T-helper 2 cell treated with Interferon-gamma antibody and Interleukin-4, amounts not matched to agents 5 μg/mL and 100 μg/mL, for 36 hours (primary cell): ENCODE measurements at regions not wholly inside any gene's neighbourhood (a gene's known extent, or its start where the extent isn't known, plus 50 kb on each side); places are given as distances from the start of the nearest gene placed in this dataset.

ENCODE experiments used
- DNase-seq: peaks from one replicate; pipeline ENCODE4 v3.0.0; 2021; ENCODE audit warnings: low spot score
- H3K27ac Mint-ChIP-seq: one replicate; pipeline ENCODE4 v1.8.0; 2021; ENCODE audit warnings: mild to moderate bottlenecking, mixed read lengths
- H3K27me3 Mint-ChIP-seq: one replicate; pipeline ENCODE4 v1.8.0; 2021; ENCODE audit warnings: low read depth, mixed read lengths
- H3K36me3 Mint-ChIP-seq: one replicate; pipeline ENCODE4 v1.8.0; 2021; ENCODE audit warnings: low read depth, mixed read lengths
- H3K4me1 Mint-ChIP-seq: one replicate; pipeline ENCODE4 v1.8.0; 2021; ENCODE audit warnings: low read depth, mixed read lengths
- H3K4me3 Mint-ChIP-seq: one replicate; pipeline ENCODE4 v1.8.0; 2022; ENCODE audit warnings: mild to moderate bottlenecking, moderate library complexity, mixed read lengths
- H3K9me3 Mint-ChIP-seq: one replicate; pipeline ENCODE4 v1.8.0; 2021; ENCODE audit warnings: mixed read lengths

DNA sequence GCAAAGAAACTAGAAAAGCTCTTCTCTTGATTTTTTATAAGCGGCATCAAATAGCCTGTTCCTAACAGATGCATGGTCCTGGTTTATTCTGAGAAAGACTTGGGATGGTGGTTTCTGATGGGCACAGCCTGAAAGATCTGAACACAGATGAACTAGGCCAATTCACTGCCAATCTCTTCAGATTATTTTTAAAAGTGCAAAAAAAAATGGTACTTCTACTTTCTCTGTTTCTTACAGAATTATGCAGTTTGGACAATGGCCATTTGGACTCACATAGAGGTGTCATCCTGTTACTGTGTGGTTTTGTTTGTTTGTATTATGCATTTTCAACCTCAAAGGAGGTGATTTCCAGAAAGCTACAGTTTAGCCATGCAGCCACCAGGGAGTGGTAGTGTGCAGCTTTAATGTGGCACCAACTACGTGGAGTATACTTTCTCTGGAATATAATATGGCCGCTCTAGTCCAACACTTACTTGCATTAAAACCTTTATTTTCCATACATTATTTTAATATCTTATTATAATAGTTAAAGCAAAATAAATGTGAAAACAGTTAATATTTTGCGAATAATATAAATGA lies 469.8 kb upstream of the KIRREL3 start:
- Mint-ChIP-seq H3K36me3 (no peaks in the 10 kb centered on the region), H3K27me3 (no peaks in the 10 kb centered on the region), H3K4me1 (peaks cover 4% of the 10 kb centered on the region), H3K9me3 (no peaks in the 10 kb centered on the region), H3K27ac (no peak overlapping the region), H3K4me3 (no peak overlapping the region)
- DNase-seq: no peak

DNA sequence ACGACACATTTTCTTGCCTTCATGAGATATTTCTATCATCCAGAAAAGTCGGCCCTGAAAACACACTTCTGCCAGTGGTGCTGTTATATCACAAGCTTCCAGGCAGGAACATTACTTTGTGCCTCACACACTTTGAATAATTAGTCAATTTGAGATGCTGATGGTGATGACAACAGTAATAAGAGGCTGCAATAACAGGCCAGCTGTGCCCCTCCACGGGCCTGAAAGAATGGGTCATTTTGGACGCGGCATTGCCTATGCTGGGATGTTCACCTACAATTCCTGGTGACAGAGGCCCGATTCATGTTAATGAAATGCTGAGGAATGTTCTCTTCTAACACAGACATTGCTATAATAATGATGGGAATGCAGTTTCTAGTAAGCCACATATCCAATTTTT lies 463.8 kb upstream of the KIRREL3 start:
- H3K27ac Mint-ChIP-seq: no peak overlapping the region
- DNase-seq: no peak
- H3K36me3 Mint-ChIP-seq: no peaks in the 10 kb centered on the region
- H3K27me3 Mint-ChIP-seq: no peaks in the 10 kb centered on the region
- H3K9me3 Mint-ChIP-seq: no peaks in the 10 kb centered on the region
- no peaks in the 10 kb centered on the region for H3K4me1 Mint-ChIP-seq
- no peak overlapping the region for H3K4me3 Mint-ChIP-seq

DNA sequence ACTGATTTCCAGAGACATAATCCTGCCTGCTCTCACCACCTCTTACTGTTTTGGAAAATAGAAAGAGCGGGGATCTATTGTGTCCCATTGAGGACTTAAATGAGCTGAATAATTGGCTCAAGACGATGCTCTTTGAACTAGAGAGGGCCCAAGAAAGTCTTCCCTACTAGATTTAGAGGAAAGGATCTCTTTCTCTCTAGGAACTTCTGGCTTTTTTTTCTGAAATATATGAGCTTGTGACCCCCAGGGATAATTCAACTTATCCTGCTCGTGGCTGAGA lies 461.4 kb upstream of the KIRREL3 start:
- Mint-ChIP-seq H3K36me3 (no peaks in the 10 kb centered on the region), H3K9me3 (no peaks in the 10 kb centered on the region), H3K4me1 (no peaks in the 10 kb centered on the region), H3K4me3 (no peak overlapping the region), H3K27ac (no peak overlapping the region), H3K27me3 (no peaks in the 10 kb centered on the region)
- no peak for DNase-seq

DNA sequence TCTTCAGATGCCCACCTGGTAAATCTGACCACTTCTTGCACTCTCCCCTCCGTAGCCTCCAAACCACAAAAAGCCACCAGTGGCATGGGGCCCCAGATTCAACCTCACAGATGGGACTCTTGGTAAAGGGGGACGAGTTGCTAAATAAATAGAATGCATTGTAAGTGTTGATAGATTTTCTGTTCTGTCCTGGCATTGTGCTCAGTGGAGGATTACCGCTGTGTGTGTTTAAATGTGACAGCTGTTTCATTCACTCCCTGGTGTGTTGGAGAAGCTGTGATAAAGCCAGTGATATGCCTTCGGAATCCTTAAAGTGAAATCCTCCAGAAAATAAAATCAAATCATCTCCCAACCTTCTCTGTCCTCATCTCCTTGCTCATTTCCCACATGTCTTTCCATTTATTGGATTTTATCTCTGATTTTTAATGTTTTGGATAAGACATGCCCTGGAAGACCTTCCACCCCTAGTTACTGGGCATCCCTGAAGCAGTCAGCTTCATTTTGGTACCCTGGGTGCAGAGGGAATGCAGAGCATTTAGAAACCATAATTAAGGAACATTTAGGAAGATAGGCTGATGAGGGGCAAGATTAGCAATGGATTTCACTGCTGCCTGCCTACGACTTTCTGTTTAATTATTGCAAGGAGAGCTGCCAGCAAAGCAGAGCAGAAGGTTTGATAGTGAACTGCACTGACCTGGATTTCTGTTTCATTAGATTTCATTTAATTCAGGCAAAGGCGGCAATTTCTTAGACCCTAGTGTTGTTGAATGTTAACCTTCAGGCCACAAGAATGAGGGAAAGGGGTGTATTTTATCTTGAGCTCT lies 460.9 kb upstream of the KIRREL3 start:
- DNase-seq: no peak
- H3K36me3 Mint-ChIP-seq: no peaks in the 10 kb centered on the region
- no peaks in the 10 kb centered on the region for H3K4me1 Mint-ChIP-seq
- no peak overlapping the region for H3K4me3 Mint-ChIP-seq
- no peaks in the 10 kb centered on the region for H3K27me3 Mint-ChIP-seq
- no peak overlapping the region for H3K27ac Mint-ChIP-seq
- no peaks in the 10 kb centered on the region for H3K9me3 Mint-ChIP-seq

DNA sequence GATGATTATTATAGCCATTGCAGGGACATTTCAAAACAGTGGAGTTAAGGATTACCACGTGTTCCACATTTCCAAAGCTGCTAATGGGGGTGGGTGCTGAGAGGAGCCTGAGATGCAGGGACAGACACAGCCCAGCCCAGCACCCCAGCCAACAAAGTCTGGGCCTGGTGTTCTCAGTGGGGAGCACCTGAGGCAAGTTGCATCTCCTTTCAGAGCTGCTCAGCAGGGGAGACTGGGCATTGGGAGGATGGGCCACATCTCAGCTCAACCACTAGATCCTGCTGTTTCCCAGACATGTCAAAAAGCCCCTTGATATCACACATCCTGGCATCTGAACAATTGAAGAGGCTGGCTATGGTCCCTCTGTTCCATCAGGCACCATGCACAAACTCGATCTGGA lies 458.0 kb upstream of the KIRREL3 start:
- no peaks in the 10 kb centered on the region for H3K9me3 Mint-ChIP-seq
- H3K4me3 Mint-ChIP-seq: no peak overlapping the region
- no peak overlapping the region for H3K27ac Mint-ChIP-seq
- no peaks in the 10 kb centered on the region for H3K27me3 Mint-ChIP-seq
- DNase-seq: no peak
- no peaks in the 10 kb centered on the region for H3K36me3 Mint-ChIP-seq
- H3K4me1 Mint-ChIP-seq: no peaks in the 10 kb centered on the region

DNA sequence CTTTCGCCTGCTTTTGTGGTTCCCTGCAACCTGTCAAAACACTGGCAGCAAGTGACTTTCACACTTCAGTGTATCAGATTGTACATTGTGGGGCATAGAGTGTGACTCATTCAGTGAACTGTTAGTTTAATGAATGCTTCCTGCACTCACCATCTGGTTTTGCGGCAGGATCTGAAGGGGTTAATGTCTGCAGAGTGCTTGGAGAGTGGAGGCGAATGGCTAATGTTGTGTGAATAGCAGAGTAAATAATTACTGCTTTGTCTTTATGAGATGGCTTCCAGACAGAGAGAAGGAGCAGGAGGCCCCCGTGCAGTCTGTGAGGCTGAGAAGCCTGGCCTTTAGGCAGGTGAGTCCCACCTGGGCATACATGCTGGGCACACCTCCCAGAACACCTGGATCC lies 454.3 kb upstream of the KIRREL3 start:
- no peaks in the 10 kb centered on the region for H3K27me3 Mint-ChIP-seq

DNA sequence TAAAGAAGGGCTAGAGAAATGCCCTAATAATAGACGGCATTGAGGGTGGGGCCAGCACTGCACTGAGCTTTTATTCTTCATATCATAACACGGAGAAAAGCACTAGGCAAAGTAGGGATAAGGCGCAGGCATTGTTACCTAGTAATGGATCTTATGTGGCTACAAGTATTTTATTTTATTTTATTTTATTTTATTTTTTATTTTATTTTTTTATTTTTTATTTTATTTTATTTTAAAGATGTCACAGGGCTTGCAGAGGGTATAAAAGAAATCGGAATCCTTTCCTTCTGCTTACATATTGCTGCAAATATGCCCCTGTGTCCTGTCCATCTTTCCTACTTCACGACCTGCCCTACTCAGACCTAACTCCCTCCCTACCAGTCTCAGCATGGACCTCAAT lies 452.0 kb upstream of the KIRREL3 start:
- no peak overlapping the region for H3K4me3 Mint-ChIP-seq
- no peaks in the 10 kb centered on the region for H3K4me1 Mint-ChIP-seq
- no peak overlapping the region for H3K27ac Mint-ChIP-seq
- DNase-seq: no peak
- H3K27me3 Mint-ChIP-seq: no peaks in the 10 kb centered on the region
- no peaks in the 10 kb centered on the region for H3K9me3 Mint-ChIP-seq
- no peaks in the 10 kb centered on the region for H3K36me3 Mint-ChIP-seq

More for the DNA sequence above, 454.3 kb upstream of the KIRREL3 start:
- DNase-seq: no peak
- Mint-ChIP-seq H3K36me3 (no peaks in the 10 kb centered on the region), H3K27ac (no peak overlapping the region), H3K4me3 (no peak overlapping the region), H3K4me1 (no peaks in the 10 kb centered on the region), H3K9me3 (no peaks in the 10 kb centered on the region)

DNA sequence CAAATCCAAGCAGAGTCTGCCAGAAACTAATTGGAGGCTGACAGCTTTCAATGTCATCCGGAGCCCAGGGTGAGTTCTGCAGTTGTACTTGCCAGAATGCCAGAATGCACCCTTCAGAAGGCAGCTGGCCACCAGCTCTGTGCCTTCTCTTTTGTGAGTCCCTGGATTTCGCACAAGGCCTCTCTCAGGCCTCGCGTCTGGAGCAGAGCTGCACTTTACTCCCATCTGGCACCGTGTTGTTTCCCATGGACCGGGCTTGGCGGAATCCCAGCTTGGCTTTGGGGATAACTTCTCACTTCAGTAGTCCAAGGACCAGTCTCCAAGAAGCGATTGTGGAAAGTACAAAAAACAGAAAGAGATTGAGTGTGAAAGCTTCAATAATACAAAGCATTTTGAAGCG lies 451.3 kb upstream of the KIRREL3 start:
- H3K4me1 Mint-ChIP-seq: no peaks in the 10 kb centered on the region
- H3K36me3 Mint-ChIP-seq: no peaks in the 10 kb centered on the region
- no peak for DNase-seq
- no peaks in the 10 kb centered on the region for H3K27me3 Mint-ChIP-seq
- H3K27ac Mint-ChIP-seq: no peak overlapping the region
- no peaks in the 10 kb centered on the region for H3K9me3 Mint-ChIP-seq
- no peak overlapping the region for H3K4me3 Mint-ChIP-seq

DNA sequence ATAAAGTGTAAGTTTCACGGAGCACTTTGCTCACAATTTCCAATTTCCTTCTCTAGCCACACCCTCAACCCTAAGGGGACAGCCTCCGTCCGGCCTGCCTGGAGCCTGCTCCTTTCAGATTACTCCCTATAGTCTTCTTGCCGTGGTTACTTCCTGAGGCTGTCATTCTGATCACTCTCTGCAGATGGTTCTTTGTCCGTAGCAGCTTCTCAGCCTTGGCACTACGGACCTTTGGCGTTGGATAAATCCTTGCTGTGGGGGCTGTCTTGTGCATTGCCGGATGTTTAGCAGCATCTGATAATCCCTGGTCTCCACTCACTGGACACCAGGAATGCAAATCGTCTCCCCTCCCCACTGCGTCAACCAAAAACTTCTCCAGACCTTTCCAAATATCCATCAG lies 447.5 kb upstream of the KIRREL3 start:
- H3K9me3 Mint-ChIP-seq: no peaks in the 10 kb centered on the region
- no peak overlapping the region for H3K4me3 Mint-ChIP-seq

DNA sequence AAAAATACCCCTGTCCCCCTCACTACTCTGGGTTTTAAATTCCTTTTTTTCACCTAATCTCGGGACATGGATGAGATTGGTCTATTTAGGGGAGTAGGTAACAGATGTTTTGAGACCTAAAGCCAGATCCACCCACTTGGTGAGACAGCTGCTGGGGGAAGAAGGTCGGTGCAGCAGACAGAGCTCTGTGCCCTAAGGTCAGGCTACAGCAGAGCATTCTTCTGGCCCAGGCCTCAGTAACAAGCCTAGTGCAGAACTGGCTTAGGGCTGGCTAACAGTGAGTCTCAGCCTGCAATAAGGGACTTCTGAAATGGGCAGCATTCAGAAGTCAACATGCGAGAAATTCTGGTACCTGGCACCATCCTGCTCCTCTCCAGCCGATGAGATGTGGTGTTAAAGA lies 444.9 kb upstream of the KIRREL3 start:
- Mint-ChIP-seq H3K27me3 (no peaks in the 10 kb centered on the region), H3K36me3 (no peaks in the 10 kb centered on the region), H3K4me3 (no peak overlapping the region), H3K27ac (no peak overlapping the region), H3K4me1 (no peaks in the 10 kb centered on the region), H3K9me3 (no peaks in the 10 kb centered on the region)
- DNase-seq: no peak

More for the DNA sequence above, 447.5 kb upstream of the KIRREL3 start:
- H3K36me3 Mint-ChIP-seq: no peaks in the 10 kb centered on the region
- H3K27ac Mint-ChIP-seq: no peak overlapping the region
- no peaks in the 10 kb centered on the region for H3K27me3 Mint-ChIP-seq
- DNase-seq: no peak
- no peaks in the 10 kb centered on the region for H3K4me1 Mint-ChIP-seq

DNA sequence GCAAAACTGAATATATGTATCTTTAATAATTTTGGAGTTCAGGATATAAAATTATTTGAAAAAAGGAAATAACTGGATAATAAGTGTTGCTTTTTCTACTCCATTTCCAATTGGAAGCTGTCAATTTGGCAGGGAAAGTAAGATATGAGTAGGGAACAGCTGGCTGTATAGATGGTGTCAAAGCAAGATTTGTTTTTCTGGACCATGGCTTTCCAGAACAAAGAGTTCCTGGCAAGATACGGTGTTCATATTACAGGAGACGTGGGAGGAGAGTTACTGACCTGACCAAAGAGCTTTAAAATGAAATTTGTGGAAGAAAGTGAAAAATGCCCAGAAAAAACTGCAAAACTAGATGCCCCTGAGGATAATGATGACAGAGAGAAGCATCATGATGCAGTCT lies 442.7 kb upstream of the KIRREL3 start:
- H3K9me3 Mint-ChIP-seq: no peaks in the 10 kb centered on the region
- H3K36me3 Mint-ChIP-seq: no peaks in the 10 kb centered on the region
- no peaks in the 10 kb centered on the region for H3K27me3 Mint-ChIP-seq
- no peak overlapping the region for H3K4me3 Mint-ChIP-seq
- DNase-seq: no peak
- H3K4me1 Mint-ChIP-seq: no peaks in the 10 kb centered on the region
- H3K27ac Mint-ChIP-seq: no peak overlapping the region

DNA sequence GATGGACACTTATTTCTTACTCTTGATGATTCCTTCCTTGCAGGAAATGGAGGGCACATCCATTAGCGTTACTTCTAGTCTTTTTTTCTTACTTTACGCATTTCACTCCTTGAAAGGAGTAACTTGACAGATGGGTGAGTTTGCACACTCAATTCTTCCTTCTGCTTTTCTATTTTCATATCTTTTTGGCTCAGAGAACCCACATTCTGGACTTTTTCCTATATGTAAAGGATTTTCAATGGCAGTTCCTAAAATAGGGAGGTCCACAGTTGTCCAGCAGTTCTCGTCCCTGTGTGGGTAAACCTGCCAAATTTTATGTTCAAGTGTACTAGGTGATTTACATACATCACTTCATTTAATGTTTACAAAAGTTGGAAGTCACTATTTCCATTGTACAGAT lies 440.0 kb upstream of the KIRREL3 start:
- no peaks in the 10 kb centered on the region for H3K36me3 Mint-ChIP-seq
- no peaks in the 10 kb centered on the region for H3K27me3 Mint-ChIP-seq
- no peak overlapping the region for H3K27ac Mint-ChIP-seq
- H3K4me3 Mint-ChIP-seq: no peak overlapping the region
- no peaks in the 10 kb centered on the region for H3K4me1 Mint-ChIP-seq
- no peak for DNase-seq
- no peaks in the 10 kb centered on the region for H3K9me3 Mint-ChIP-seq

DNA sequence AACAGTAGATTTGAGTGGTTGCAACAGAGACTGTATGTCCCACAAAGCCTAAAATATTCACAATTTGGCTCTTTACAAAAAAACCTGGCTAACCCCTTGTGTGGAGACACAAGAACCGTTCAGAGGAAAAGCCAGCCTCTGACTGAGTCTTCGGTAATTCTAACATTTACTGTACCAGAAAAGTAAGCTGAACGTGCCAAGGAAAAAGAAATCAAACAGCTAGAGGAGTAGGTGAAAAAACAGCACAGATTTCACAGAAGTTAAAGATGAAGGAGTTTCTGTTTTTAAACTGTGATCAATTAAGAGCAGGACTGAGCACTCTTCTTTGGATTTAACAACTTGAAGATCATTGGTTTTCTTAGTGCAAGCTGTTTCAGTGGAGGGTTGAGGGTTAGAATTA lies 424.7 kb upstream of the KIRREL3 start:
- no peak overlapping the region for H3K4me3 Mint-ChIP-seq
- no peaks in the 10 kb centered on the region for H3K4me1 Mint-ChIP-seq
- no peaks in the 10 kb centered on the region for H3K36me3 Mint-ChIP-seq
- no peak overlapping the region for H3K27ac Mint-ChIP-seq
- H3K9me3 Mint-ChIP-seq: no peaks in the 10 kb centered on the region
- H3K27me3 Mint-ChIP-seq: no peaks in the 10 kb centered on the region
- no peak for DNase-seq

DNA sequence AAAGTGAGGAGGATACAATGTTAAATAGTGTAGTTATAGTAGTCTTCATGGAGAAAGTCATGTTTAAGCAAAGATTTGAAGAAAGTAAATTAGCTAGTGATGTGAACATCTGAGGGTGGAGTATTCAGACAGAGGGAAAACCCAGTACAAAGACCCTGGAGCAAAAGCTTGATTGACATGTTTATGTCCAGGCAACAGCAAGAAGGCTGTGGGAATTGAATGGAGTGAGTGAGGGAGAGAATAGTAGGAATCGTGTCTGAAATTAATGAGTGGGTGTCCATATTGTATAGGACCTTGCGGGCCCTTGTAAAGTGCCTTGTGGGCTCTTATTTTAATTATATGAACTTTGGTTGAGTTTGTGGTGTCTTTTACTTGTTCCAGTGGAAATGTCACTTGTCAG lies 424.1 kb upstream of the KIRREL3 start:
- H3K4me3 Mint-ChIP-seq: no peak overlapping the region
- no peaks in the 10 kb centered on the region for H3K9me3 Mint-ChIP-seq
- H3K27ac Mint-ChIP-seq: no peak overlapping the region
- no peaks in the 10 kb centered on the region for H3K27me3 Mint-ChIP-seq
- H3K36me3 Mint-ChIP-seq: no peaks in the 10 kb centered on the region
- H3K4me1 Mint-ChIP-seq: no peaks in the 10 kb centered on the region
- DNase-seq: no peak

DNA sequence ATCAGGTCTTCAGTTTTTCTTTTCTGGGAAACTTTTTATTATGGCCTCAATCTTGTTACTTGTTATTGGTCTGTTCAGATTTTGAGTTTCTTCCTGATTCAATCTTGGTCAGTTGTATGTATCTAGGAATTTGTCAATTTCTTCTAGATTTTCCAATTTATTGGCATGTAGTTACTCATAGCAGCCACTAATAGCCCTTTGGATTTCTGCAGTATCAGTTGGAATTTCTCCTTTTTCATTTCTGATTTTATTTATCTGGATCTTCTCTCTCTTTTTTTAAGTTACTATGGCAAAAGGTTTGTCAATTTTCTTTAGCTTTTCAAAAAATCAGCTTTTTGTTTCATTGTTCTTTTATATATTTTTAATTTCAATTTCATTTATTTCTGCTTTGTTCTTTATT lies 419.6 kb upstream of the KIRREL3 start:
- no peaks in the 10 kb centered on the region for H3K27me3 Mint-ChIP-seq
- H3K36me3 Mint-ChIP-seq: no peaks in the 10 kb centered on the region
- no peaks in the 10 kb centered on the region for H3K4me1 Mint-ChIP-seq
- no peak overlapping the region for H3K27ac Mint-ChIP-seq
- no peak overlapping the region for H3K4me3 Mint-ChIP-seq
- no peak for DNase-seq
- no peaks in the 10 kb centered on the region for H3K9me3 Mint-ChIP-seq
